ENCODE measurements at regions not wholly inside any gene's neighbourhood (a gene's known extent, or its start where the extent isn't known, plus 50 kb on each side); places are given as distances from the start of the nearest gene placed in this dataset.

- ChIA-PET CTCF (no interaction called here), POLR2A (no interaction called here)
- Histone ChIP-seq H3K4me3 (ENCODE audit: low read depth, low read length) (no peak overlapping the region), H3K27ac (ENCODE audit: low read depth, low read length) (no peak overlapping the region), H3K9me3 (ENCODE audit: control insufficient read depth, insufficient read depth, low read length) (no peaks in the 10 kb centered on the region), H3K27me3 (ENCODE audit: control insufficient read depth, insufficient read depth, low read length) (no peaks in the 10 kb centered on the region)
- no peak for DNase-seq (ENCODE audit: low read depth, low spot score)
- TF ChIP-seq CTCF (IDR thresholded peaks at IDR 0.05; ENCODE audit: low read depth, low read length), result no peak
Observed at GRCh38 chr7:35487402-35487801, 207.5 kb downstream of the HERPUD2 start.

GRCh38 chr7:35485436-35485835 lies 209.5 kb downstream of the HERPUD2 start:
- POLR2A ChIA-PET, result no interaction called here
- no peak overlapping the region for H3K27ac ChIP-seq (ENCODE audit: low read depth, low read length)
- no peaks in the 10 kb centered on the region for H3K27me3 ChIP-seq (ENCODE audit: control insufficient read depth, insufficient read depth, low read length)
- no peaks in the 10 kb centered on the region for H3K9me3 ChIP-seq (ENCODE audit: control insufficient read depth, insufficient read depth, low read length)
- CTCF ChIA-PET, result interaction anchor here (0.5 kb wide), 1 partner anchor 60 kb away, joined by 3 read pairs; no protein-coding TSS in a partner anchor
- DNase-seq (ENCODE audit: low read depth, low spot score), result no peak
- no peak for TF ChIP-seq CTCF (IDR thresholded peaks at IDR 0.05; ENCODE audit: low read depth, low read length)
- no peak overlapping the region for H3K4me3 ChIP-seq (ENCODE audit: low read depth, low read length)

GRCh38 chr7:35483568-35483967 lies 211.4 kb downstream of the HERPUD2 start:
- no peak for TF ChIP-seq CTCF (IDR thresholded peaks at IDR 0.05; ENCODE audit: low read depth, low read length)
- ChIA-PET CTCF (no interaction called here), POLR2A (no interaction called here)
- H3K27me3 ChIP-seq (ENCODE audit: control insufficient read depth, insufficient read depth, low read length), result no peaks in the 10 kb centered on the region
- no peaks in the 10 kb centered on the region for H3K9me3 ChIP-seq (ENCODE audit: control insufficient read depth, insufficient read depth, low read length)
- no peak overlapping the region for H3K4me3 ChIP-seq (ENCODE audit: low read depth, low read length)
- DNase-seq (ENCODE audit: low read depth, low spot score), result no peak
- no peak overlapping the region for H3K27ac ChIP-seq (ENCODE audit: low read depth, low read length)

- Histone ChIP-seq H3K27ac (ENCODE audit: low read depth, low read length) (no peak overlapping the region), H3K9me3 (ENCODE audit: control insufficient read depth, insufficient read depth, low read length) (no peaks in the 10 kb centered on the region), H3K4me3 (ENCODE audit: low read depth, low read length) (no peak overlapping the region), H3K27me3 (ENCODE audit: control insufficient read depth, insufficient read depth, low read length) (no peaks in the 10 kb centered on the region)
- no peak for DNase-seq (ENCODE audit: low read depth, low spot score)
- ChIA-PET CTCF (no interaction called here), POLR2A (no interaction called here)
- no peak for TF ChIP-seq CTCF (IDR thresholded peaks at IDR 0.05; ENCODE audit: low read depth, low read length)
Observed at GRCh38 chr7:35482231-35482630, 212.7 kb downstream of the HERPUD2 start.

DNA sequence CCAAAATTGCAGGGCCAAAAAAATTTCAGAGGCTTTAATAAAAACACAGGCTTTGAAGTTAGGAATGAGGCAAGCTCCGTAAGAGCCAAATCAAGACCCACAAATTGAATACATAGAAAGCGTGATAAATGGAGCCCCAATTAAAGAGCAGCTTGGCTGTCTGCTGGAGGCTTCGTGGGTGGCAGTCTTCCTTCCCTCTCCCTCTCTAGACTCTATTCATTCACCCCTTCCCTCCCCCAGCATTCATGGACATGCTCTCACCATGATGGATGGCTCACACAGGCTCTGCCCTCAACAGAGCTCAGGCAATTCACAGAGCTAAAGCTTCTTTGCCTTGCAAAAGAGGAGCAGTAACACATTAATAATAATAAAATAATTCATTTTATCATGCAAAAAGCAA lies 214.1 kb downstream of the HERPUD2 start:
- Histone ChIP-seq H3K27me3 (ENCODE audit: control insufficient read depth, insufficient read depth, low read length) (no peaks in the 10 kb centered on the region), H3K27ac (ENCODE audit: low read depth, low read length) (no peak overlapping the region), H3K4me3 (ENCODE audit: low read depth, low read length) (no peak overlapping the region), H3K9me3 (ENCODE audit: control insufficient read depth, insufficient read depth, low read length) (no peaks in the 10 kb centered on the region)
- POLR2A ChIA-PET, result no interaction called here
- DNase-seq (ENCODE audit: low read depth, low spot score), result no peak
- no peak for TF ChIP-seq CTCF (IDR thresholded peaks at IDR 0.05; ENCODE audit: low read depth, low read length)
- CTCF ChIA-PET, result no interaction called here

Data from AG04450 (cell line).